GM23338 (cell line): ENCODE measurements at regions not wholly inside any gene's neighbourhood (a gene's known extent, or its start where the extent isn't known, plus 50 kb on each side); places are given as distances from the start of the nearest gene placed in this dataset.

Source experiments
- ATAC-seq: fragments of 200-7000 bp; cut with Tn5 transposase; 3 replicates; pipeline ENCODE4 v1.9.1; 2020
- DNase-seq: peaks from one replicate; pipeline ENCODE4 v3.0.0-alpha.2; 2015; ENCODE audit warnings: low spot score
- H2AFZ ChIP-seq: fragments of 200-600 bp; sonication (generic); 2 replicates; pipeline ENCODE4 v1.8.0; 2016; ENCODE audit warnings: antibody characterized with exemption, mild to moderate bottlenecking, moderate library complexity
- H3F3A ChIP-seq: fragments of 200-600 bp; sonication (generic); replicated peaks from 2 replicates; pipeline ENCODE4 v1.8.0; 2017; ENCODE audit warnings: antibody characterized with exemption, mixed run types, low read depth
- H3K27ac ChIP-seq: fragments of 200-600 bp; sonication (generic); 2 replicates; pipeline ENCODE4 v1.6.1; 2016; ENCODE audit warnings: low read depth
- H3K27me3 ChIP-seq: fragments of 200-600 bp; sonication (generic); 2 replicates; pipeline ENCODE4 v1.8.0; 2016; ENCODE audit warnings: mild to moderate bottlenecking, mixed run types, moderate library complexity; ENCODE audit not compliant: insufficient read depth
- H3K36me3 ChIP-seq: fragments of 200-600 bp; sonication (generic); 2 replicates; pipeline ENCODE4 v1.8.0; 2016; ENCODE audit warnings: mild to moderate bottlenecking; ENCODE audit not compliant: insufficient read depth
- H3K4me1 ChIP-seq: fragments of 200-600 bp; sonication (generic); 2 replicates; pipeline ENCODE4 v1.8.0; 2016; ENCODE audit warnings: mild to moderate bottlenecking, moderate library complexity; ENCODE audit not compliant: insufficient read depth
- H3K4me2 ChIP-seq: fragments of 200-600 bp; sonication (generic); 2 replicates; pipeline ENCODE4 v1.7.1; 2017; ENCODE audit warnings: mixed run types
- H3K4me3 ChIP-seq: fragments of 200-600 bp; sonication (generic); 2 replicates; pipeline ENCODE4 v1.6.1; 2016; ENCODE audit warnings: mixed run types
- H3K79me2 ChIP-seq: fragments of 200-600 bp; sonication (generic); replicated peaks from 2 replicates; pipeline ENCODE4 v1.8.0; 2017; ENCODE audit warnings: mild to moderate bottlenecking; ENCODE audit not compliant: insufficient read depth
- H3K9me2 ChIP-seq: fragments of 200-600 bp; sonication (generic); 2 replicates; pipeline ENCODE4 v1.8.0; 2017; ENCODE audit not compliant: insufficient read depth
- H4K20me1 ChIP-seq: fragments of 200-600 bp; sonication (generic); replicated peaks from 2 replicates; pipeline ENCODE4 v1.8.0; 2017; ENCODE audit warnings: mild to moderate bottlenecking; ENCODE audit not compliant: insufficient read depth
- H3K27ac Mint-ChIP-seq: 2 replicates; pipeline ENCODE4 v1.8.0; 2020; ENCODE audit warnings: inconsistent platforms, mild to moderate bottlenecking, moderate library complexity, mixed read lengths
- H3K27me3 Mint-ChIP-seq: 3 replicates; pipeline ENCODE4 v1.8.0; 2022; ENCODE audit warnings: low read depth, mild to moderate bottlenecking, moderate library complexity, mixed read lengths, inconsistent platforms; ENCODE audit not compliant: insufficient read depth, poor library complexity
- H3K36me3 Mint-ChIP-seq: 3 replicates; pipeline ENCODE4 v1.8.0; 2021; ENCODE audit warnings: low read depth, mild to moderate bottlenecking, inconsistent platforms, moderate library complexity, mixed read lengths
- H3K4me1 Mint-ChIP-seq: 3 replicates; pipeline ENCODE4 v1.8.0; 2020; ENCODE audit warnings: mild to moderate bottlenecking, inconsistent platforms, mixed read lengths
- H3K4me3 Mint-ChIP-seq: 3 replicates; pipeline ENCODE4 v1.8.0; 2021; ENCODE audit warnings: moderate library complexity, mild to moderate bottlenecking, inconsistent platforms, mixed read lengths
- H3K9me3 Mint-ChIP-seq: 3 replicates; pipeline ENCODE4 v1.8.0; 2020; ENCODE audit warnings: moderate library complexity, mild to moderate bottlenecking, inconsistent platforms, mixed read lengths
- CREB1 ChIP-seq: fragments of 250-450 bp; sonication (Bioruptor Pico); IDR thresholded peaks from 2 replicates; pipeline ENCODE4 v1.5.0; 2020; ENCODE audit warnings: low read depth, mild to moderate bottlenecking, moderate library complexity
- CTCF ChIP-seq, 2 experiments: fragments of 200-600 bp in 1 of 2; sonication (generic) in 1 of 2; conservative IDR thresholded peaks; 2 replicates each; pipeline versions ENCODE4 v1.5.1 to v1.6.1; 2016 to 2017; ENCODE audit warnings: antibody characterized with exemption in 2 of 2, low read depth in 2 of 2, mild to moderate bottlenecking in 2 of 2, moderate library complexity in 1 of 2
- EZH2 ChIP-seq: fragments of 200-600 bp; sonication (generic); IDR thresholded peaks from one replicate; pipeline ENCODE4 v1.8.0; 2017; ENCODE audit warnings: antibody characterized with exemption, mild to moderate bottlenecking, low read depth; ENCODE audit not compliant: unreplicated experiment
- REST ChIP-seq: IDR thresholded peaks from one replicate; pipeline ENCODE4 v1.6.1; 2018; ENCODE audit warnings: antibody characterized with exemption; ENCODE audit not compliant: unreplicated experiment
- ZNF331 ChIP-seq: fragments of 250-450 bp; sonication (Bioruptor Pico); IDR thresholded peaks from 2 replicates; pipeline ENCODE4 v1.5.0; 2020; ENCODE audit warnings: low read depth, mild to moderate bottlenecking, moderate library complexity
- ZNF462 ChIP-seq: fragments of 250-450 bp; sonication (Bioruptor Pico); IDR thresholded peaks from 2 replicates; pipeline ENCODE4 v1.5.0; 2020; ENCODE audit warnings: mild to moderate bottlenecking, moderate library complexity

- Histone ChIP-seq H3K27ac (no peak overlapping the region), H3F3A (no peaks in the 10 kb centered on the region), H2AFZ (no peak overlapping the region), H3K27me3 (no peaks in the 10 kb centered on the region), H4K20me1 (no peaks in the 10 kb centered on the region), H3K79me2 (no peaks in the 10 kb centered on the region), H3K9me2 (no peaks in the 10 kb centered on the region), H3K4me3 (no peak overlapping the region), H3K4me1 (no peaks in the 10 kb centered on the region), H3K4me2 (no peak overlapping the region), H3K36me3 (no peaks in the 10 kb centered on the region)
- ATAC-seq (no peak), DNase-seq (peak; percentile 16)
- H3K9me3 Mint-ChIP-seq: peaks cover 24% of the 10 kb centered on the region
- peak in 1 of 2 experiments; percentile 36; a peak in 2 of 4 replicates for TF ChIP-seq CTCF (conservative IDR thresholded peaks at IDR 0.05; ENCODE audit: low read depth in 2 of 2)
- no peak for TF ChIP-seq EZH2
- H3K4me3 Mint-ChIP-seq: no peak overlapping the region
- peaks cover 1% of the 10 kb centered on the region; the same call in 2 of the 3 replicates for H3K4me1 Mint-ChIP-seq
- peaks cover 6% of the 10 kb centered on the region for H3K36me3 Mint-ChIP-seq
- H3K27ac Mint-ChIP-seq: no peak overlapping the region
- peaks cover 2% of the 10 kb centered on the region for H3K27me3 Mint-ChIP-seq
Observed at GRCh38 chr1:30601316-30602085, 121.9 kb downstream of the MATN1 start.

- no peaks in the 10 kb centered on the region for H3K4me1 ChIP-seq
- H3K27me3 Mint-ChIP-seq: peaks cover 2% of the 10 kb centered on the region
- no peaks in the 10 kb centered on the region for H3K27me3 ChIP-seq
- H3K36me3 Mint-ChIP-seq: peaks cover 6% of the 10 kb centered on the region
- no peaks in the 10 kb centered on the region for H3K79me2 ChIP-seq
- H3K36me3 ChIP-seq: no peaks in the 10 kb centered on the region
- H3K27ac ChIP-seq: no peak overlapping the region
- no peak for ATAC-seq
- no peaks in the 10 kb centered on the region for H4K20me1 ChIP-seq
- no peaks in the 10 kb centered on the region for H3K9me2 ChIP-seq
- H3K4me1 Mint-ChIP-seq: no peaks in the 10 kb centered on the region; the same call in 1 of the 3 replicates
- no peak overlapping the region for H2AFZ ChIP-seq
- no peaks in the 10 kb centered on the region for H3F3A ChIP-seq
- DNase-seq: no peak
- H3K4me3 ChIP-seq: no peak overlapping the region
- no peak overlapping the region for H3K4me3 Mint-ChIP-seq
- no peak overlapping the region for H3K4me2 ChIP-seq
- no peak overlapping the region for H3K27ac Mint-ChIP-seq
- peaks cover 24% of the 10 kb centered on the region for H3K9me3 Mint-ChIP-seq
- TF ChIP-seq ZNF462 (no peak), ZNF331 (no peak), CTCF (conservative IDR thresholded peaks at IDR 0.05; ENCODE audit: low read depth in 2 of 2) (no peak), REST (no peak), CREB1 (CRISPR knock-in tag) (no peak)
Observed at GRCh38 chr1:30600706-30601105, 122.7 kb downstream of the MATN1 start.
